MM.1S (cell line): ENCODE measurements at regions not wholly inside any gene's neighbourhood (a gene's known extent, or its start where the extent isn't known, plus 50 kb on each side); places are given as distances from the start of the nearest gene placed in this dataset.

Experiments used
- DNase-seq: peaks from one replicate; pipeline ENCODE4 v3.0.0-alpha.2; 2015
- H2AFZ ChIP-seq: fragments of 300-600 bp; sonication (generic); 2 replicates; pipeline ENCODE4 v1.6.0; 2016; ENCODE audit warnings: antibody characterized with exemption, low read length
- H3F3A ChIP-seq: fragments of 300-600 bp; sonication (generic); 2 replicates; pipeline ENCODE4 v1.6.1; 2016; ENCODE audit warnings: mild to moderate bottlenecking, antibody characterized with exemption, low read length, moderate library complexity, mixed read lengths; ENCODE audit not compliant: insufficient read depth
- H3K27ac ChIP-seq: fragments of 300-600 bp; sonication (generic); 2 replicates; pipeline ENCODE4 v1.5.1; 2016; ENCODE audit warnings: mild to moderate bottlenecking, low read length
- H3K27me3 ChIP-seq: fragments of 300-600 bp; sonication (generic); replicated peaks from 2 replicates; pipeline ENCODE4 v1.6.0; 2016; ENCODE audit warnings: low read length; ENCODE audit not compliant: insufficient read depth
- H3K36me3 ChIP-seq: fragments of 300-600 bp; sonication (generic); replicated peaks from 2 replicates; pipeline ENCODE4 v1.6.1; 2016; ENCODE audit warnings: mild to moderate bottlenecking, low read length, mixed read lengths; ENCODE audit not compliant: insufficient read depth
- H3K4me1 ChIP-seq: fragments of 300-600 bp; sonication (generic); 2 replicates; pipeline ENCODE4 v1.6.1; 2016; ENCODE audit warnings: low read length, mixed read lengths
- H3K4me2 ChIP-seq: fragments of 300-600 bp; sonication (generic); 2 replicates; pipeline ENCODE4 v1.6.0; 2016; ENCODE audit warnings: low read depth, low read length
- H3K4me3 ChIP-seq: fragments of 300-600 bp; sonication (generic); 2 replicates; pipeline ENCODE4 v1.5.1; 2016; ENCODE audit warnings: low read length, mixed read lengths
- H3K79me2 ChIP-seq: fragments of 300-600 bp; sonication (generic); 2 replicates; pipeline ENCODE4 v1.6.1; 2016; ENCODE audit warnings: mixed run types, low read length, mixed read lengths
- H3K9ac ChIP-seq: fragments of 300-600 bp; sonication (generic); 2 replicates; pipeline ENCODE4 v1.6.1; 2016; ENCODE audit warnings: low read length, mixed read lengths
- H3K9me2 ChIP-seq: fragments of 300-600 bp; sonication (generic); replicated peaks from 2 replicates; pipeline ENCODE4 v1.6.1; 2016; ENCODE audit warnings: mild to moderate bottlenecking, low read length, mixed read lengths; ENCODE audit not compliant: insufficient read depth
- H3K9me3 ChIP-seq: fragments of 300-600 bp; sonication (generic); replicated peaks from 2 replicates; pipeline ENCODE4 v1.6.1; 2016; ENCODE audit warnings: mild to moderate bottlenecking, low read length, mixed read lengths; ENCODE audit not compliant: insufficient read depth
- H4K20me1 ChIP-seq: fragments of 300-600 bp; sonication (generic); 2 replicates; pipeline ENCODE4 v1.6.1; 2016; ENCODE audit warnings: mild to moderate bottlenecking, low read length, moderate library complexity, mixed read lengths; ENCODE audit not compliant: insufficient read depth
- EZH2 ChIP-seq: fragments of 300-600 bp; sonication (generic); optimal IDR thresholded peaks from 2 replicates; pipeline ENCODE3; 2017; ENCODE audit warnings: low read depth, mild to moderate bottlenecking, antibody characterized with exemption, low read length, mixed read lengths
- EZH2phosphoT487 ChIP-seq: fragments of 300-600 bp; sonication (generic); IDR thresholded peaks from 2 replicates; pipeline ENCODE4 v1.6.1; 2018; ENCODE audit warnings: antibody characterized with exemption, low read length
- TF ChIP-seq, protein P1 (sequence below): fragments of 300-600 bp; sonication (generic); IDR thresholded peaks from 2 replicates; pipeline ENCODE4 v1.5.1; 2016; ENCODE audit warnings: antibody characterized with exemption, low read length, mixed read lengths

DNA sequence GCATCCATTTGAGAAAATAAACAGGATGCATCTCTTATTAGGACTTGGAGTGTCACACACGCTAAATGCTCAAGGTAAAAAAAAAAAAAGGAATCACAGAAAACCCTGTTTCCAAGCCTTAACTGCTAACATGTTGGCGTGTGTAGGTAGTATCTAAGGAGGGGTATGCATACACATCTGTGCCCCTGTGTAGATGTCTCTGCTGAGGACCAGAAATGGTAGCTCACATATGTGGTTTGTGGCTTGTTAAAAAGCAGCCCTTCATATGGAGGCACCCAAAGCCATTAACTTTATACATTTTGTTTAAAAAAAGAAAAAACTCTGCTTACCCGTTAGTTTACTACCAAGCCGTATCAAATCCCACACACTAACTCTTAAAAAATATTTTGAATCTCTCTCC lies 314.1 kb downstream of the SNAPC1 start:
- no peaks in the 10 kb centered on the region for H3F3A ChIP-seq

DNA sequence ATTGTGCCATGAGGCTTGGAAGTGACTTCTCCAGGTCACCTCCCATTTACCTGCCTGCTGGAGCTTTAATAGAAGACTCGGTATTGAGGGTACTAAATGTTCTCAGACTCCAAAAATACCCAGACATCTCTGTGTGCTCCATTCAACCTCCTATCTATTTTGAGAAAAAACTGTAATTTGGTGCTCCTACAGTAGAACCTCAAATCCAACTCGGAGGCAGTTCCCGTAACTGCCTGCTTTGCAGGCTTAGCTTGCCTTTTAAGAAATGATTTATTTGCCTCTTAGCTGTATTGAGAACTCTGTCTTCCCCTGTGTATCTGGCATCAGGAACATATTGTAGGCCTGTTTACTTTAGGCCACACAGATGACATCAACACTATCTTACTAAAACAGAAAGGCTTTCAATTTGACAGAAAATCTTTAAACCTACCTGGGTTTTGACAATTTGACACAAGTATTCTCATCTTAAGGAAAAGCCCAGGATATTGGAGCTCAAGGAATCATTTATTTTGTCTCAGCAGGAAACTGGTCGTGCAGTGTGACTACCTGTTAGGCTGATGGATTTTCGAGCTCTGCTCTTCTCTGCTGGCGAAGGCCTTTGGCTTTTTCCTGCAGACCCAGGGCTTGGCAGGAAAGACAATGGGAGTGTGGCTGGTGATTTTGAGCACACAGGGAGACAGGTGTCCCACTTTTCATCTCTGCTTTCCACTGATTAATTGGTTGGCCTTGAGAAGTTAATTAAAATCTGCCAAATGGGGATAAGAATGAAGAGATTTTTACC lies 314.8 kb downstream of the SNAPC1 start:
- Histone ChIP-seq H3K4me2 (no peak overlapping the region), H2AFZ (no peak overlapping the region), H3K27ac (no peak overlapping the region), H3K27me3 (no peaks in the 10 kb centered on the region), H3K9ac (no peak overlapping the region), H3K36me3 (no peaks in the 10 kb centered on the region), H3K79me2 (no peaks in the 10 kb centered on the region), H3K9me3 (no peaks in the 10 kb centered on the region), H3K4me3 (no peak overlapping the region), H4K20me1 (no peaks in the 10 kb centered on the region), H3F3A (no peaks in the 10 kb centered on the region), H3K9me2 (no peaks in the 10 kb centered on the region), H3K4me1 (peaks cover 7% of the 10 kb centered on the region)
- DNase-seq = no peak
- no peak for TF ChIP-seq EZH2phosphoT487
- TF ChIP-seq, protein P1, sequence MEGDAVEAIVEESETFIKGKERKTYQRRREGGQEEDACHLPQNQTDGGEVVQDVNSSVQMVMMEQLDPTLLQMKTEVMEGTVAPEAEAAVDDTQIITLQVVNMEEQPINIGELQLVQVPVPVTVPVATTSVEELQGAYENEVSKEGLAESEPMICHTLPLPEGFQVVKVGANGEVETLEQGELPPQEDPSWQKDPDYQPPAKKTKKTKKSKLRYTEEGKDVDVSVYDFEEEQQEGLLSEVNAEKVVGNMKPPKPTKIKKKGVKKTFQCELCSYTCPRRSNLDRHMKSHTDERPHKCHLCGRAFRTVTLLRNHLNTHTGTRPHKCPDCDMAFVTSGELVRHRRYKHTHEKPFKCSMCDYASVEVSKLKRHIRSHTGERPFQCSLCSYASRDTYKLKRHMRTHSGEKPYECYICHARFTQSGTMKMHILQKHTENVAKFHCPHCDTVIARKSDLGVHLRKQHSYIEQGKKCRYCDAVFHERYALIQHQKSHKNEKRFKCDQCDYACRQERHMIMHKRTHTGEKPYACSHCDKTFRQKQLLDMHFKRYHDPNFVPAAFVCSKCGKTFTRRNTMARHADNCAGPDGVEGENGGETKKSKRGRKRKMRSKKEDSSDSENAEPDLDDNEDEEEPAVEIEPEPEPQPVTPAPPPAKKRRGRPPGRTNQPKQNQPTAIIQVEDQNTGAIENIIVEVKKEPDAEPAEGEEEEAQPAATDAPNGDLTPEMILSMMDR = no peak

More for the DNA sequence above, 314.1 kb downstream of the SNAPC1 start:
- peaks cover 2% of the 10 kb centered on the region for H3K4me1 ChIP-seq
- no peak overlapping the region for H3K4me3 ChIP-seq
- no peak overlapping the region for H3K9ac ChIP-seq
- H3K79me2 ChIP-seq = no peaks in the 10 kb centered on the region
- H3K9me2 ChIP-seq = no peaks in the 10 kb centered on the region
- no peaks in the 10 kb centered on the region for H3K27me3 ChIP-seq
- no peak overlapping the region for H2AFZ ChIP-seq
- no peak for DNase-seq
- no peaks in the 10 kb centered on the region for H4K20me1 ChIP-seq
- H3K27ac ChIP-seq = no peak overlapping the region
- no peaks in the 10 kb centered on the region for H3K9me3 ChIP-seq
- no peaks in the 10 kb centered on the region for H3K36me3 ChIP-seq
- TF ChIP-seq, protein P1 = no peak
- TF ChIP-seq EZH2phosphoT487 (no peak), EZH2 (no peak)
- no peak overlapping the region for H3K4me2 ChIP-seq

DNA sequence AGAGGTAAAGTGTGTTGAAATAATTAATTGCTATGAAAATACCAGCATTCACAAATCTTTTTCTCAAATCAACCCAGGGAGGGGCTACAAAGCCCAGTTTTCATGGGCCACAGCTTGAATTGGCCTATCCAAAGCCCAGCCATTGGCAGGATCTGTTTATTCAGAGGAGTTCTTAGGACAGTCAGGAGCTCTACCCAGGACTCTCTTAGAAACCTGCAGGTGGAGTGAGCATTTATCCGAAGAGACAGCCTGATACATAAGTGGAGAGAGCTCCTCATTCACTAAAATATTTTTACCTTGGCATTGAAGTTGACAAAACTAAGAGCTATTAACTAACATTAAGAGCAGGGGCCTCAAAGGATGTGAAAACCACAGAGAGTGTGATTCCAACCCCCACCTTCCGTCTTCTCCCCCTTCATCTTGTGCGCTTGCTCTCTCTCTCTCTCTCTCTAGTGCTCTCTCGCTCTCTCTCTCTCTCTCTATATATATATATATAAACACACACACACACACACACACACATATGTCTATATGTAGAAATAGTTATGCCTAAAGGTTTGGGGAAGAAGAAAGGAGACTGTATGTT lies 315.5 kb downstream of the SNAPC1 start:
- no peak overlapping the region for H3K9ac ChIP-seq
- H3K36me3 ChIP-seq = no peaks in the 10 kb centered on the region
- no peaks in the 10 kb centered on the region for H3F3A ChIP-seq
- H3K79me2 ChIP-seq = no peaks in the 10 kb centered on the region
- H3K9me2 ChIP-seq = no peaks in the 10 kb centered on the region
- peaks cover 7% of the 10 kb centered on the region for H3K4me1 ChIP-seq
- H3K9me3 ChIP-seq = no peaks in the 10 kb centered on the region
- H3K4me3 ChIP-seq = no peak overlapping the region
- H4K20me1 ChIP-seq = no peaks in the 10 kb centered on the region
- H3K27ac ChIP-seq = no peak overlapping the region
- no peak overlapping the region for H2AFZ ChIP-seq
- no peaks in the 10 kb centered on the region for H3K27me3 ChIP-seq
- no peak for DNase-seq
- TF ChIP-seq, protein P1 = no peak
- TF ChIP-seq EZH2 = no peak
- TF ChIP-seq EZH2phosphoT487 = no peak
- H3K4me2 ChIP-seq = no peak overlapping the region
